HepG2 (cell line): ENCODE measurements at regions not wholly inside any gene's neighbourhood (a gene's known extent, or its start where the extent isn't known, plus 50 kb on each side); places are given as distances from the start of the nearest gene placed in this dataset.

Experiments
- CHD2 ChIP-seq: IDR thresholded peaks from 2 replicates; pipeline ENCODE4 v1.6.1; 2011; ENCODE audit warnings: low read depth, low read length, improper control_type of control experiment
- CREM ChIP-seq, 2 experiments: sonication (generic) in 1 of 2; formaldehyde crosslinking in 1 of 2; IDR thresholded peaks; 2 replicates each; pipeline versions ENCODE4 v1.4.0 to v1.6.1; 2016 to 2020; ENCODE audit warnings: antibody characterized with exemption in 1 of 2, mild to moderate bottlenecking in 1 of 2, missing genetic modification reagents in 1 of 2
- CTCF ChIP-seq: sonication (generic); formaldehyde crosslinking; IDR thresholded peaks from 2 replicates; pipeline ENCODE4 v1.5.0; 2020; ENCODE audit warnings: mild to moderate bottlenecking, missing genetic modification reagents, moderate library complexity
- EP300 ChIP-seq, 3 experiments: sonication (generic) in 1 of 3; formaldehyde crosslinking in 1 of 3; IDR thresholded peaks; 2 replicates each; pipeline versions ENCODE4 v1.5.1 to v1.6.1; 2011 to 2020; ENCODE audit warnings: low read depth in 2 of 3, low read length in 2 of 3, borderline replicate concordance in 1 of 3, improper control_type of control experiment in 1 of 3, mild to moderate bottlenecking in 1 of 3, missing genetic modification reagents in 1 of 3, moderate library complexity in 1 of 3
- HDAC2 ChIP-seq: sonication (generic); formaldehyde crosslinking; IDR thresholded peaks from 2 replicates; pipeline ENCODE4 v1.4.0; 2020; ENCODE audit warnings: missing genetic modification reagents
- MAFK ChIP-seq, 2 experiments: IDR thresholded peaks in 1 of 2; conservative IDR thresholded peaks in 1 of 2; 2 replicates each; pipeline ENCODE4 v1.6.1; 2011; ENCODE audit warnings: improper control_type of control experiment in 2 of 2, low read length in 2 of 2
- MAX ChIP-seq: IDR thresholded peaks from 2 replicates; pipeline ENCODE4 v1.6.1; 2012; ENCODE audit warnings: inconsistent platforms
- SOX13 ChIP-seq, 3 experiments: fragments of 450-650 bp in 1 of 3; sonication (generic) in 1 of 3; formaldehyde crosslinking in 1 of 3; IDR thresholded peaks in 2 of 3; conservative IDR thresholded peaks in 1 of 3; 2 replicates each; pipeline versions ENCODE4 v1.5.0 to v1.6.1; 2016 to 2020; ENCODE audit warnings: antibody characterized with exemption in 1 of 3, mild to moderate bottlenecking in 1 of 3, missing compliant biosample characterization in 1 of 3, missing genetic modification reagents in 1 of 3, moderate library complexity in 1 of 3
- SOX5 ChIP-seq: IDR thresholded peaks from 2 replicates; pipeline ENCODE4 v1.6.1; 2016; ENCODE audit warnings: borderline replicate concordance
- ZBTB2 ChIP-seq: sonication (generic); formaldehyde crosslinking; IDR thresholded peaks from 2 replicates; pipeline ENCODE4 v1.8.0; 2022; ENCODE audit warnings: low read depth, missing genetic modification reagents
- TF ChIP-seq, protein P1 (sequence below): sonication (generic); formaldehyde crosslinking; IDR thresholded peaks from 2 replicates; pipeline ENCODE4 v1.4.0; 2020; ENCODE audit warnings: missing genetic modification reagents
- TF ChIP-seq, protein P2 (sequence below): sonication (generic); IDR thresholded peaks from 2 replicates; pipeline ENCODE4 v1.6.1; 2016; ENCODE audit warnings: low read depth, borderline replicate concordance
- TF ChIP-seq, protein P3 (sequence below): sonication (generic); formaldehyde crosslinking; IDR thresholded peaks from 2 replicates; pipeline ENCODE4 v1.4.0; 2020; ENCODE audit warnings: missing genetic modification reagents, borderline replicate concordance

GRCh38 chr10:130255777-130256176 is 119.6 kb downstream of the GLRX3 start:
- no peak for TF ChIP-seq SOX5 (CRISPR knock-in tag)
- no peak for TF ChIP-seq EP300 (IDR thresholded peaks at IDR 0.05; ENCODE audit: low read depth in 2 of 2, low read length in 2 of 2)
- no peak for TF ChIP-seq EP300 (CRISPR knock-in tag; IDR thresholded peaks at IDR 0.05; ENCODE audit: borderline replicate concordance)
- TF ChIP-seq CTCF (CRISPR knock-in tag) = no peak
- TF ChIP-seq ZBTB2 (CRISPR knock-in tag) = no peak
- no peak for TF ChIP-seq MAFK (conservative IDR thresholded peaks at IDR 0.05 in 1 of 2, IDR thresholded peaks at IDR 0.05 in 1 of 2; ENCODE audit: low read length in 2 of 2)
- TF ChIP-seq CHD2 = no peak
- TF ChIP-seq, protein P1, sequence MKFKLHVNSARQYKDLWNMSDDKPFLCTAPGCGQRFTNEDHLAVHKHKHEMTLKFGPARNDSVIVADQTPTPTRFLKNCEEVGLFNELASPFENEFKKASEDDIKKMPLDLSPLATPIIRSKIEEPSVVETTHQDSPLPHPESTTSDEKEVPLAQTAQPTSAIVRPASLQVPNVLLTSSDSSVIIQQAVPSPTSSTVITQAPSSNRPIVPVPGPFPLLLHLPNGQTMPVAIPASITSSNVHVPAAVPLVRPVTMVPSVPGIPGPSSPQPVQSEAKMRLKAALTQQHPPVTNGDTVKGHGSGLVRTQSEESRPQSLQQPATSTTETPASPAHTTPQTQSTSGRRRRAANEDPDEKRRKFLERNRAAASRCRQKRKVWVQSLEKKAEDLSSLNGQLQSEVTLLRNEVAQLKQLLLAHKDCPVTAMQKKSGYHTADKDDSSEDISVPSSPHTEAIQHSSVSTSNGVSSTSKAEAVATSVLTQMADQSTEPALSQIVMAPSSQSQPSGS (CRISPR knock-in tag) = no peak
- TF ChIP-seq, protein P2, sequence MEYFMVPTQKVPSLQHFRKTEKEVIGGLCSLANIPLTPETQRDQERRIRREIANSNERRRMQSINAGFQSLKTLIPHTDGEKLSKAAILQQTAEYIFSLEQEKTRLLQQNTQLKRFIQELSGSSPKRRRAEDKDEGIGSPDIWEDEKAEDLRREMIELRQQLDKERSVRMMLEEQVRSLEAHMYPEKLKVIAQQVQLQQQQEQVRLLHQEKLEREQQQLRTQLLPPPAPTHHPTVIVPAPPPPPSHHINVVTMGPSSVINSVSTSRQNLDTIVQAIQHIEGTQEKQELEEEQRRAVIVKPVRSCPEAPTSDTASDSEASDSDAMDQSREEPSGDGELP = no peak
- TF ChIP-seq, protein P3, sequence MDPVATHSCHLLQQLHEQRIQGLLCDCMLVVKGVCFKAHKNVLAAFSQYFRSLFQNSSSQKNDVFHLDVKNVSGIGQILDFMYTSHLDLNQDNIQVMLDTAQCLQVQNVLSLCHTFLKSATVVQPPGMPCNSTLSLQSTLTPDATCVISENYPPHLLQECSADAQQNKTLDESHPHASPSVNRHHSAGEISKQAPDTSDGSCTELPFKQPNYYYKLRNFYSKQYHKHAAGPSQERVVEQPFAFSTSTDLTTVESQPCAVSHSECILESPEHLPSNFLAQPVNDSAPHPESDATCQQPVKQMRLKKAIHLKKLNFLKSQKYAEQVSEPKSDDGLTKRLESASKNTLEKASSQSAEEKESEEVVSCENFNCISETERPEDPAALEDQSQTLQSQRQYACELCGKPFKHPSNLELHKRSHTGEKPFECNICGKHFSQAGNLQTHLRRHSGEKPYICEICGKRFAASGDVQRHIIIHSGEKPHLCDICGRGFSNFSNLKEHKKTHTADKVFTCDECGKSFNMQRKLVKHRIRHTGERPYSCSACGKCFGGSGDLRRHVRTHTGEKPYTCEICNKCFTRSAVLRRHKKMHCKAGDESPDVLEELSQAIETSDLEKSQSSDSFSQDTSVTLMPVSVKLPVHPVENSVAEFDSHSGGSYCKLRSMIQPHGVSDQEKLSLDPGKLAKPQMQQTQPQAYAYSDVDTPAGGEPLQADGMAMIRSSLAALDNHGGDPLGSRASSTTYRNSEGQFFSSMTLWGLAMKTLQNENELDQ (CRISPR knock-in tag) = no peak
- no peak for TF ChIP-seq MAX
- TF ChIP-seq SOX13 (IDR thresholded peaks at IDR 0.05) = no peak
- no peak for TF ChIP-seq SOX13 (CRISPR knock-in tag; conservative IDR thresholded peaks at IDR 0.05 in 1 of 2, IDR thresholded peaks at IDR 0.05 in 1 of 2)
- TF ChIP-seq CREM (IDR thresholded peaks at IDR 0.05) = no peak
- TF ChIP-seq CREM (CRISPR knock-in tag; IDR thresholded peaks at IDR 0.05) = no peak
- no peak for TF ChIP-seq HDAC2 (CRISPR knock-in tag)
